Coronary artery (tissue), 2 donors: ENCODE measurements at regions not wholly inside any gene's neighbourhood (a gene's known extent, or its start where the extent isn't known, plus 50 kb on each side); places are given as distances from the start of the nearest gene placed in this dataset.

Source experiments
- DNase-seq: peaks from one replicate; pipeline ENCODE4 v3.0.0-alpha.2; 2017; ENCODE audit warnings: low spot score
- H3K27ac ChIP-seq, 2 donors: fragments of 200-600 bp; sonication (generic); one replicate each; pipeline ENCODE4 v1.5.1; 2016 to 2019
- H3K4me3 ChIP-seq: fragments of 200-600 bp; sonication (generic); 2 replicates; pipeline ENCODE4 v1.5.1; 2016; ENCODE audit warnings: mild to moderate bottlenecking, moderate library complexity
- TF ChIP-seq, protein P1 (sequence below): fragments of 200-600 bp; sonication (generic); IDR thresholded peaks from one replicate; pipeline ENCODE4 v1.5.1; 2019; ENCODE audit warnings: antibody characterized with exemption

DNA sequence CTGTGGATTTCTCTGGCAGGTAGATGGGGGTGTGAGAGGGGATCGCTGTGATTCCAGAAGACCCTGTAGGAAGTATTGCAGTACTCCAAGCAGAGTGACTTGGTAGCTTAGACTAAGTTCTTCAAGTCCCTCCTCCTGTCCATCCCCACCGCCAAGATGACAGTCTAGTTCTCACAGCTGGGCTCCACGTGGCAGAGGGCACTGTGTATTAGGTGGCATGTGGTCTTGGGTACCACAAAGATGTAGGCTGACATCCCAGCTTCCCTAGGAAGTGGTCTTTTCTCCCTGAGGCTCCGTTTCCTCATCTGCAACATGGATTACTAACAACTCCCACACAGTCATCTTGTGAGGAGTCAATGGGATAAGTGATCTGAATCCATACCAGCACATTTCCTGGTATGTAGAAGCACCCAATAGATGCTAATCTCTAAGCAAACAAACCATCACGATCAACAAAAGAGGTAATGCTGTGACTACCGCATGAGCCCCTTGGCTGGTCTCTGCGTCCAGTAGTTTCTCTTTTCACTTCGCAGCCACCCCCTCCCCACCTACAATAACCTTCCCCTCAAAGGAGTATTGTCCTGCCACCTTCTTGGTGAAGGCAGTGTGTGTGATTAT lies 349.1 kb upstream of the EEF2KMT start:
- no peak for DNase-seq
- Histone ChIP-seq H3K4me3 (no peak overlapping the region), H3K27ac (no peak overlapping the region)
- TF ChIP-seq, protein P1, sequence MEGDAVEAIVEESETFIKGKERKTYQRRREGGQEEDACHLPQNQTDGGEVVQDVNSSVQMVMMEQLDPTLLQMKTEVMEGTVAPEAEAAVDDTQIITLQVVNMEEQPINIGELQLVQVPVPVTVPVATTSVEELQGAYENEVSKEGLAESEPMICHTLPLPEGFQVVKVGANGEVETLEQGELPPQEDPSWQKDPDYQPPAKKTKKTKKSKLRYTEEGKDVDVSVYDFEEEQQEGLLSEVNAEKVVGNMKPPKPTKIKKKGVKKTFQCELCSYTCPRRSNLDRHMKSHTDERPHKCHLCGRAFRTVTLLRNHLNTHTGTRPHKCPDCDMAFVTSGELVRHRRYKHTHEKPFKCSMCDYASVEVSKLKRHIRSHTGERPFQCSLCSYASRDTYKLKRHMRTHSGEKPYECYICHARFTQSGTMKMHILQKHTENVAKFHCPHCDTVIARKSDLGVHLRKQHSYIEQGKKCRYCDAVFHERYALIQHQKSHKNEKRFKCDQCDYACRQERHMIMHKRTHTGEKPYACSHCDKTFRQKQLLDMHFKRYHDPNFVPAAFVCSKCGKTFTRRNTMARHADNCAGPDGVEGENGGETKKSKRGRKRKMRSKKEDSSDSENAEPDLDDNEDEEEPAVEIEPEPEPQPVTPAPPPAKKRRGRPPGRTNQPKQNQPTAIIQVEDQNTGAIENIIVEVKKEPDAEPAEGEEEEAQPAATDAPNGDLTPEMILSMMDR, result no peak

DNA sequence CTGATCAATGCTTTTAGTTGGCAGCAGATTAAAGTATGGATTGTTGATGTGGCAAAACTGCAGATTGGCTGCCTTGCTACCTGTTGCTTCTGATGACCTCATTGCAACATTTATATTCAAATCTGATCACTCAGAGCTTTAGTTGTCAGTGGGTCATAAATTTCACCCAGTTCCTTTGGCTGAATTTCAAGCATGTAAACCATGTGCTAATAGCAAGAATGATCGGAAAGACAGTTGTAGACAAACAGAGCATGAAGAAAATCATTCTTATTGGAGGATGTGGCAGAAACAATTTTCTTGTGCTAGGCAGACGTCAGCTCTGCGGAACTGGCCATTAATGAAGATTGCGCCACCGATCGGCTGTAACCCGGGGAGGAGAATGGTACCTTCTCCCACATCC lies 346.6 kb upstream of the EEF2KMT start:
- TF ChIP-seq, protein P1, result no peak
- H3K27ac ChIP-seq, result no peak overlapping the region
- no peak overlapping the region for H3K4me3 ChIP-seq
- no peak for DNase-seq

DNA sequence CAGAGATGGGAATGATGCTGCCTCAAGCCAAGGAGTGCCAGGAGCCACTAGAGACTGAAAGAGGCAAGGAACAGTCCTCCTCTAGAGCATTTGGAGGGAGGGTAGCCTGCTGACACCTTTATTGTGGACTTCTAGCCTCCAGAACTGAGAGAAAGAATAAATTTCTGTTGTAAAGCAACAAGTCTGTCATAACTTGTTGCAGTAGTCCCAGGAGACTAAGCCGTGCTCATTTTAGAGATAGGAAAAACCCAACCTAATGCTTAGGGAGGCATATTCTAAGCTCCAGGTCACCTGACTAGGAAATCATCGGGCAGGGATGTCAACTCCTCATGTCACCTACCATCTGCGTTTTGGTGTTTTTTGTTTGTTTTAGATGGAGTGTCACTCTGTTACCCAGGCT lies 345.4 kb upstream of the EEF2KMT start:
- DNase-seq, result no peak
- TF ChIP-seq, protein P1, result no peak
- Histone ChIP-seq H3K27ac (no peak overlapping the region), H3K4me3 (no peak overlapping the region)

DNA sequence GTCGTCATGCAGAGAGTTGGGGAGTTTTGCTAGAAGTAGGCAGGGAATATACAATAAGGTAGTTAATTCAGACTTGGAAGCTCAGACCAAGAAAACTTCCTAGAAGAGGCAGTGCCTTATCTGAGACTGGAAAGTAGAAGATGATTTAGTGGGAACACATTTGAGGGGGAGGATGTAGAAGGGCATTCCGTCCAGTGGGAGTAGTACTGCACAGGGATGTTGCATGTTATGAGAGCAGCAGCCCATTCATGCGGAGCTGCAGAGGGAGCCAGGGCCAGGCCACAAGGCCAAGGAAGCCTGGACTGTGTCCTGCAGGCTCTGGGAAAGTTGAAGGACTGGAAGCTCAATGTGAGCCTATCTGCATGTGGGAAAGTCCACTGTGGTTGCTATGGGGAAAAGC lies 344.5 kb upstream of the EEF2KMT start:
- TF ChIP-seq, protein P1, result no peak
- Histone ChIP-seq H3K27ac (no peak overlapping the region), H3K4me3 (no peak overlapping the region)
- DNase-seq, result no peak

DNA sequence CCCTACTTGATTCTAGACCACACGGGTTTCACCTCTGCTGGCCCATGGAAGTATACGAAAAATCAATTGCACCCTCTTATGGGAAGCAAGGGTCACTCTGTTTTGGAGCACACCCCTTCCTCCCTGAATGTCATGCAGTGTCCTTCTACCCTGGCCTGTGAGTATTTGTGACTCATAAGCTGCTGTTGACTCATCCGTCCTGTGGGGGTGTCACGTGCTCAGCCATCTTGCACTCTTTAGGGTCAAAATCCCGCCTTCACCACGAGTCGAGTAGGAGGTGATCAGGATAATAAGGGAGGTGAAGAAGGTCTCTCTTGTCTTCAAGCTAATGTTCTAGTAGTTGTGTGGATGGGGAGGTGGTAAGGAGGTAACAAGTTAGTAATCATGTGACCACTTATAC lies 341.0 kb upstream of the EEF2KMT start:
- no peak for DNase-seq
- Histone ChIP-seq H3K4me3 (no peak overlapping the region), H3K27ac (no peak overlapping the region)
- TF ChIP-seq, protein P1, result no peak

DNA sequence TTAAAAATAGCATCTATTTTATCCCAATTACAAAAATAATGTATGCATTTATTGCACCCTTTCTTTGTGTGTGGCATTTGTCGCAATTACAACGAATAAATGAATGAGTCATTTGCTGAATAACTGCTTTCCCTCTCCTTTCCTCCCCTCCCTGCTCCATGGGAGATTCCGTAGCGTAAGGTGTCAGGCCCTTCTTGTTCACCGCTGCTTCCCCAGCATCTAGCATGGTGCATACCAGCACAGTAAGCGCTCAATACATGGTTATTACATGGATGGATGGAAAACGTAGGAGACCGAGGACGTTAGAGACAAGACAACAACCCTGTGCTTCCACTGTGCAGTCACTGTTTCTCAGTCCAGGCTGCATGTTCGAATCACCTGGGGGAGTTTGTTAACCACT lies 336.0 kb upstream of the EEF2KMT start:
- DNase-seq, result no peak
- TF ChIP-seq, protein P1, result no peak
- H3K4me3 ChIP-seq, result no peak overlapping the region

DNA sequence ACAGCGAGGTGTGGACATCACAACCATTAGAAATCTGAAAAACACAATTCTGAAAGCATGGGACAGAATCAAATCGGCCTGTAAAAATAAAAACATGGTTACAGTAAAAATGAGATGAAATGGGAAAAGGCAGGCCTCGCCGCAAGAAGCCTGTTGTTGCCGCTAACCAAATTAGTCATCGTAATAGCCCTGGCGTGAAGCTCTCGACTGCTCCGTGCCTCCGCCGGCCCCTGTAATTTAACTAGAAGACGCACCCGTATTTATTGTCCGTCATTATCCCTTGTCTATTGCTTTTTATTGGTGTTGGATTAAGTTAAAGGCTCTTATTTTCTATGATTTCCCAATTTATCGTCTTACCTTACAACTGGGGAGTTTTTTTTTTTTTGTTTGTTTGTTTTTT lies 334.6 kb upstream of the EEF2KMT start:
- Histone ChIP-seq H3K27ac (no peak overlapping the region), H3K4me3 (no peak overlapping the region)
- TF ChIP-seq, protein P1, result no peak
- DNase-seq, result no peak

More for the DNA sequence above, 336.0 kb upstream of the EEF2KMT start:
- no peak overlapping the region for H3K27ac ChIP-seq
